ENCODE measurements at regions not wholly inside any gene's neighbourhood (a gene's known extent, or its start where the extent isn't known, plus 50 kb on each side); places are given as distances from the start of the nearest gene placed in this dataset.

DNA sequence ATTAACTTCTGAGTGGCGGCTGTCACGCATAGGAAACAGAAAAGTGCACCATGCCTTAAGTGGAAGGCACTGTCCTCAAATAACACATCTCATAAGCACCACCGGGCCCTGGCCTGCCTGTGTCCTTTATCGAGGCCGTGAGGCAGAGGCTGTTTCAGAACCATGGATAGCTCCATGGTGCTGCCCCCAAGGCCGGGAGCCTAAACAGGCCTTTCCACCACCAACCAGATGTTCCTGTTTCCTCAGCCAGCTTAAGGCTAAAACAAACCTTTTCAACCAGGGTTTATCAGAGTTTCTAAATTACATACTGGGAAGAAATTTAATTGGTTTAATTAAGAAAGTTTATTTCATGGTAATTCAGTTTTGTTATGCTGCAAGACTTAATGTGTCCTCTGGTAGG lies 114.4 kb downstream of the DMRTA2 start:
- no peaks in the 10 kb centered on the region for H3K4me1 Mint-ChIP-seq
- no peaks in the 10 kb centered on the region for H3K36me3 Mint-ChIP-seq (ENCODE audit: low read depth)
- H3K27ac Mint-ChIP-seq = no peak overlapping the region
- POLR2A ChIA-PET = no interaction called here
- H3K9me3 Mint-ChIP-seq = no peaks in the 10 kb centered on the region
- intact Hi-C loops (cut with micrococcal nuclease) = no loop called here
- CTCF ChIA-PET = no interaction called here
- no peak for TF ChIP-seq CTCF (IDR thresholded peaks at IDR 0.05)
- no peak overlapping the region for H3K4me3 Mint-ChIP-seq
- no peak for ATAC-seq (ENCODE audit: low read depth)
- H3K27me3 Mint-ChIP-seq = peaks cover 7% of the 10 kb centered on the region
- no peak for DNase-seq

DNA sequence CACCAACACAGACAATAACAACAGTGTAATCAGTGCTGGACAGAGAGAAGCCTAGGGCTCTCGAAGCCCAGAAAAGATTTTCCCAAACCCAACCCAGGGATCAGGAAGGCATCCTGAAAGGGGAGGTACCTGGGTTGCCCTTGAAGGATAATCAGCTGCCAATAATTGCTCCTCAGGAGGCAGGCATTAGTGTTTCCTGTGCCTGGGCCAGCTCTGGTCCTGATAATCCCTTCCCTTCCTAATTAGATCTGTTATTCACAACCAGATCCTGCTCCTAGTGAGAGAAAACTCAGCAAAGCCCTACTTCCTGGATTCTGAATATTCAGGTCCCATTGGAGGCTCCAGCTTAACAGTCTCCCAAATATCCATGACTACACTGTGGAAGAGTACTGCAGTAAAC lies 117.4 kb downstream of the DMRTA2 start:
- intact Hi-C loops (cut with micrococcal nuclease) = no loop called here
- Mint-ChIP-seq H3K27ac (no peak overlapping the region), H3K9me3 (no peaks in the 10 kb centered on the region), H3K4me1 (no peaks in the 10 kb centered on the region), H3K36me3 (ENCODE audit: low read depth) (no peaks in the 10 kb centered on the region), H3K4me3 (no peak overlapping the region), H3K27me3 (peaks cover 3% of the 10 kb centered on the region)
- no peak for DNase-seq
- CTCF ChIA-PET = no interaction called here
- ATAC-seq (ENCODE audit: low read depth) = no peak
- no peak for TF ChIP-seq CTCF (IDR thresholded peaks at IDR 0.05)
- POLR2A ChIA-PET = no interaction called here

- no peak for TF ChIP-seq CTCF (IDR thresholded peaks at IDR 0.05)
- ATAC-seq (ENCODE audit: low read depth) (no peak), DNase-seq (no peak)
- intact Hi-C loops (cut with micrococcal nuclease) = no loop called here
- H3K27me3 Mint-ChIP-seq = no peaks in the 10 kb centered on the region
- no peak overlapping the region for H3K4me3 Mint-ChIP-seq
- H3K9me3 Mint-ChIP-seq = no peaks in the 10 kb centered on the region
- no peaks in the 10 kb centered on the region for H3K36me3 Mint-ChIP-seq (ENCODE audit: low read depth)
- POLR2A ChIA-PET = no interaction called here
- no peaks in the 10 kb centered on the region for H3K4me1 Mint-ChIP-seq
- H3K27ac Mint-ChIP-seq = no peak overlapping the region
- CTCF ChIA-PET = no interaction called here
Measured at GRCh38 chr1:50300297-50300696, 122.9 kb downstream of the DMRTA2 start.

GRCh38 chr1:50295566-50295965 lies 127.7 kb downstream of the DMRTA2 start:
- Mint-ChIP-seq H3K27ac (no peak overlapping the region), H3K4me3 (no peak overlapping the region), H3K27me3 (no peaks in the 10 kb centered on the region), H3K4me1 (no peaks in the 10 kb centered on the region), H3K9me3 (no peaks in the 10 kb centered on the region), H3K36me3 (ENCODE audit: low read depth) (no peaks in the 10 kb centered on the region)
- ChIA-PET POLR2A (no interaction called here), CTCF (no interaction called here)
- intact Hi-C loops (cut with micrococcal nuclease) = no loop called here
- ATAC-seq (ENCODE audit: low read depth) = no peak
- TF ChIP-seq CTCF (IDR thresholded peaks at IDR 0.05) = no peak
- DNase-seq = no peak

DNA sequence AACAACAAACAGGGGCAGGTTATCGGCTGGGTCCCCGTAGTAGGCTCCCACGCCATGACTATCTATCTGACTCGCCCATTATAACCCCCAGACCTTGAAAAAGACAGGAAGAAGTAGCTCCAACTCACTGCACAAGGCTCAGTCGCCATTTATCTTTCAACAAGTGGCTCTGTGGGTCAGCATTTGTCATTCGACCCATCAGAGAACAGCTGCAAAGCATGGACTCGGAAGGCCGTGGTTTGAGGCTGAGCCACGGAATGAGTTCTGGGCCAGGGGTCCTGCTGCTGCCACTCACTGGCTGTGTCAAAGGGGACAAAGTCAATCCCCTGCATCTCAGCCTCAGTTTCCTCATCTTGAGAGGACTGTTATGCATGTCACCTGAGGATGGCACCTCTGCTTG lies 131.0 kb downstream of the DMRTA2 start:
- POLR2A ChIA-PET = no interaction called here
- Mint-ChIP-seq H3K27ac (no peak overlapping the region), H3K27me3 (peaks cover 5% of the 10 kb centered on the region), H3K9me3 (no peaks in the 10 kb centered on the region), H3K4me1 (no peaks in the 10 kb centered on the region), H3K36me3 (ENCODE audit: low read depth) (no peaks in the 10 kb centered on the region), H3K4me3 (no peak overlapping the region)
- ATAC-seq (ENCODE audit: low read depth) (no peak), DNase-seq (no peak)
- CTCF ChIA-PET = no interaction called here
- TF ChIP-seq CTCF (IDR thresholded peaks at IDR 0.05) = no peak
- intact Hi-C loops (cut with micrococcal nuclease) = no loop called here
